ENCODE measurements at regions not wholly inside any gene's neighbourhood (a gene's known extent, or its start where the extent isn't known, plus 50 kb on each side); places are given as distances from the start of the nearest gene placed in this dataset.

GRCh38 chr20:5696011-5696559, 54.1 kb upstream of the SHLD1 start:
- peak in 1 of 2 donors; percentile 28 for DNase-seq
- no peak overlapping the region for H3K27ac ChIP-seq
- no peaks in the 10 kb centered on the region for H3K4me1 ChIP-seq
- no peak overlapping the region for H3K4me3 ChIP-seq
- H3K9me3 ChIP-seq = peaks cover 0 to 6% (median 0%) of the 10 kb centered on the region in 4 donors
- no peak for TF ChIP-seq CTCF (IDR thresholded peaks at IDR 0.05)
- no peak for TF ChIP-seq EP300 (IDR thresholded peaks at IDR 0.05)
- TF ChIP-seq POLR2A (IDR thresholded peaks at IDR 0.05) = no peak
- TF ChIP-seq POLR2AphosphoS5 (IDR thresholded peaks at IDR 0.05) = no peak
- WGBS, 5 donors = 67 to 78% (median 72%) methylated on average over 6 to 7 of the region's 7 CpGs
- intact Hi-C loops (cut with DNase I; ENCODE audit: low total_unique reads) = no loop called here
- H3K27me3 ChIP-seq = no peaks in the 10 kb centered on the region
- H3K36me3 ChIP-seq = no peaks in the 10 kb centered on the region

- WGBS, 5 donors = 85 to 97% (median 89%) methylated on average over 9 of the region's 9 CpGs
- DNase-seq = peak in 1 of 2 donors; percentile 42
- intact Hi-C loops (cut with DNase I; ENCODE audit: low total_unique reads) = no loop called here
- Histone ChIP-seq H3K27me3 (no peaks in the 10 kb centered on the region), H3K27ac (no peak overlapping the region), H3K4me3 (no peak overlapping the region), H3K36me3 (no peaks in the 10 kb centered on the region), H3K4me1 (peaks cover 0 to 5% (median 0%) of the 10 kb centered on the region in 4 donors), H3K9me3 (peaks cover 0 to 4% (median 0%) of the 10 kb centered on the region in 4 donors)
- TF ChIP-seq POLR2A (IDR thresholded peaks at IDR 0.05) (no peak), CTCF (IDR thresholded peaks at IDR 0.05) (no peak), EP300 (IDR thresholded peaks at IDR 0.05) (no peak), POLR2AphosphoS5 (IDR thresholded peaks at IDR 0.05) (no peak)
These were observed 58.1 kb upstream of the SHLD1 start for GRCh38 chr20:5691918-5692618.

GRCh38 chr20:5689463-5689862, 60.7 kb upstream of the SHLD1 start:
- TF ChIP-seq CTCF (IDR thresholded peaks at IDR 0.05) (no peak), POLR2A (IDR thresholded peaks at IDR 0.05) (no peak), POLR2AphosphoS5 (IDR thresholded peaks at IDR 0.05) (no peak), EP300 (IDR thresholded peaks at IDR 0.05) (no peak)
- Histone ChIP-seq H3K4me3 (no peak overlapping the region), H3K36me3 (no peaks in the 10 kb centered on the region), H3K27me3 (no peaks in the 10 kb centered on the region), H3K9me3 (no peaks in the 10 kb centered on the region), H3K27ac (peak overlapping the region in 1 of 5 donors; percentile 39), H3K4me1 (peaks cover 0 to 5% (median 0%) of the 10 kb centered on the region in 4 donors)
- intact Hi-C loops (cut with DNase I; ENCODE audit: low total_unique reads) = no loop called here
- DNase-seq = no peak
- 73 to 83% (median 76%) methylated on average over 6 of the region's 6 CpGs for WGBS, 5 donors

GRCh38 chr20:5688431-5688972, 61.7 kb upstream of the SHLD1 start:
- H3K4me1 ChIP-seq = peaks cover 0 to 5% (median 0%) of the 10 kb centered on the region in 4 donors
- peak in 1 of 2 donors; percentile 9 for DNase-seq
- no peak for TF ChIP-seq POLR2AphosphoS5 (IDR thresholded peaks at IDR 0.05)
- no peak for TF ChIP-seq CTCF (IDR thresholded peaks at IDR 0.05)
- no peak for TF ChIP-seq POLR2A (IDR thresholded peaks at IDR 0.05)
- TF ChIP-seq EP300 (IDR thresholded peaks at IDR 0.05) = no peak
- peak overlapping the region in 3 of 5 donors; percentile 5 to 47 (median 39) for H3K27ac ChIP-seq
- WGBS, 5 donors = 58 to 69% (median 68%) methylated on average over 12 of the region's 12 CpGs
- H3K27me3 ChIP-seq = no peaks in the 10 kb centered on the region
- no peak overlapping the region for H3K4me3 ChIP-seq
- intact Hi-C loops (cut with DNase I; ENCODE audit: low total_unique reads) = no loop called here
- H3K9me3 ChIP-seq = no peaks in the 10 kb centered on the region
- H3K36me3 ChIP-seq = no peaks in the 10 kb centered on the region
